DOHH2 (cell line): ENCODE measurements at regions not wholly inside any gene's neighbourhood (a gene's known extent, or its start where the extent isn't known, plus 50 kb on each side); places are given as distances from the start of the nearest gene placed in this dataset.

Source experiments
- EZH2phosphoT487 ChIP-seq: fragments of 200-600 bp; sonication (generic); IDR thresholded peaks from 2 replicates; pipeline ENCODE4 v1.6.1; 2017; ENCODE audit warnings: borderline replicate concordance, mild to moderate bottlenecking, antibody characterized with exemption, low read length, moderate library complexity, mixed read lengths
- TF ChIP-seq, protein P1 (sequence below): fragments of 200-600 bp; sonication (generic); IDR thresholded peaks from one replicate; pipeline ENCODE4 v1.5.1; 2014; ENCODE audit warnings: antibody characterized with exemption, mild to moderate bottlenecking, low read depth, low read length; ENCODE audit not compliant: poor library complexity, severe bottlenecking

DNA sequence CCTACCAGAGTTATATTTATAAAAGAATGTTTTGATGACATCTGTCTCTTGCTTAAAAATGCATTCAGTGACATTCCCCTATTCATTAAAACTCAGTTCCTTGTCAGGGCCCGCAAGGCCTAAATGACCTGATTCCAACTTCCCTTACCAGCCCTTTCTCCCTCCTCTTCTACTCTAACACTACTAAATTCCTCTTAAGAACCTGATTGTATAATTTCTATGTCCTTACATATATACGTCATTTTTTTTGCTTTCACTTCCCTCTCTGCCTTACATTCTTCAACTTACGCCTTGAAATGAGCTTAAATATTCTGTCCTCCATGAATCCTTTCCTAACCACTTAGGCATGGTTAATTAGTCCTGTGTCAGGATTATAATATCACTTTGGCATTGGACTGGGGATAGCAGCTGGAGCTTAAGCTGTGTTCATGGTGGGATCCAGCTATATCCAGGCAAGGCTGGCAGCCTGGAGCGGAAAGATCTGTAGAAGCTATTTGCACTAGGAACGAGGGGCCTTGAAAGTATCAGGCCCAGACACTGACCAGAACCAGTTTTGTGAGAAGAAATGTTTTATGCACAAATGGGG, 360.2 kb upstream of the PTBP2 start:
- TF ChIP-seq, protein P1, sequence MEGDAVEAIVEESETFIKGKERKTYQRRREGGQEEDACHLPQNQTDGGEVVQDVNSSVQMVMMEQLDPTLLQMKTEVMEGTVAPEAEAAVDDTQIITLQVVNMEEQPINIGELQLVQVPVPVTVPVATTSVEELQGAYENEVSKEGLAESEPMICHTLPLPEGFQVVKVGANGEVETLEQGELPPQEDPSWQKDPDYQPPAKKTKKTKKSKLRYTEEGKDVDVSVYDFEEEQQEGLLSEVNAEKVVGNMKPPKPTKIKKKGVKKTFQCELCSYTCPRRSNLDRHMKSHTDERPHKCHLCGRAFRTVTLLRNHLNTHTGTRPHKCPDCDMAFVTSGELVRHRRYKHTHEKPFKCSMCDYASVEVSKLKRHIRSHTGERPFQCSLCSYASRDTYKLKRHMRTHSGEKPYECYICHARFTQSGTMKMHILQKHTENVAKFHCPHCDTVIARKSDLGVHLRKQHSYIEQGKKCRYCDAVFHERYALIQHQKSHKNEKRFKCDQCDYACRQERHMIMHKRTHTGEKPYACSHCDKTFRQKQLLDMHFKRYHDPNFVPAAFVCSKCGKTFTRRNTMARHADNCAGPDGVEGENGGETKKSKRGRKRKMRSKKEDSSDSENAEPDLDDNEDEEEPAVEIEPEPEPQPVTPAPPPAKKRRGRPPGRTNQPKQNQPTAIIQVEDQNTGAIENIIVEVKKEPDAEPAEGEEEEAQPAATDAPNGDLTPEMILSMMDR: no peak
- no peak for TF ChIP-seq EZH2phosphoT487
